Hematopoietic multipotent progenitor cell treated with erythropoietin and hydrocortisone succinate and interleukin-3 and kit ligand, for 4 days (in vitro differentiated cells): ENCODE measurements at regions not wholly inside any gene's neighbourhood (a gene's known extent, or its start where the extent isn't known, plus 50 kb on each side); places are given as distances from the start of the nearest gene placed in this dataset.
A peak's percentile ranks its signal among the peaks of the same experiment; 100 is the strongest.

Experiments used
- DNase-seq: peaks from one replicate; pipeline ENCODE4 v3.0.0-alpha.2; 2015

GRCh38 chr2:43127208-43127940 lies 99.0 kb downstream of the ZFP36L2 start:
- DNase-seq = peak; percentile 87

DNA sequence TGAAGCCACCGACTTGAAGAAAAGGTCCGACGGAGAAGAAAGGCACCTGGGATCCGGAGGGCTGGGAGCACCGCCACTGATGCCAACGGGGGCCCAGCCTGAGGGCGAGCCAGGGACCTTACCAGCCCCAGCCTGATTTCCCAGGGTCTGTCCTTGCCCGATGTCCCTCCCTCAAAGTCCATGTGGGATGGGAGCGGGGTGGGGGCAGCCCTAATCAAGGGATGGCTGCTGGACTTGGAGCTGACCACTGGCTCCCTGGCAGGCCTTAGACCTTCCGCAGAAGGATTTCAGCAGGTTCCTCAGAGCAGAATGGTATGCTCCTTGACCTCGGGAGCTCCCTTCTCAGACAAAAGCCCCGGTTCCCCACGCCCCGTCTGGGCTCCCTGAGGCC lies 99.6 kb downstream of the ZFP36L2 start:
- no peak for DNase-seq

DNA sequence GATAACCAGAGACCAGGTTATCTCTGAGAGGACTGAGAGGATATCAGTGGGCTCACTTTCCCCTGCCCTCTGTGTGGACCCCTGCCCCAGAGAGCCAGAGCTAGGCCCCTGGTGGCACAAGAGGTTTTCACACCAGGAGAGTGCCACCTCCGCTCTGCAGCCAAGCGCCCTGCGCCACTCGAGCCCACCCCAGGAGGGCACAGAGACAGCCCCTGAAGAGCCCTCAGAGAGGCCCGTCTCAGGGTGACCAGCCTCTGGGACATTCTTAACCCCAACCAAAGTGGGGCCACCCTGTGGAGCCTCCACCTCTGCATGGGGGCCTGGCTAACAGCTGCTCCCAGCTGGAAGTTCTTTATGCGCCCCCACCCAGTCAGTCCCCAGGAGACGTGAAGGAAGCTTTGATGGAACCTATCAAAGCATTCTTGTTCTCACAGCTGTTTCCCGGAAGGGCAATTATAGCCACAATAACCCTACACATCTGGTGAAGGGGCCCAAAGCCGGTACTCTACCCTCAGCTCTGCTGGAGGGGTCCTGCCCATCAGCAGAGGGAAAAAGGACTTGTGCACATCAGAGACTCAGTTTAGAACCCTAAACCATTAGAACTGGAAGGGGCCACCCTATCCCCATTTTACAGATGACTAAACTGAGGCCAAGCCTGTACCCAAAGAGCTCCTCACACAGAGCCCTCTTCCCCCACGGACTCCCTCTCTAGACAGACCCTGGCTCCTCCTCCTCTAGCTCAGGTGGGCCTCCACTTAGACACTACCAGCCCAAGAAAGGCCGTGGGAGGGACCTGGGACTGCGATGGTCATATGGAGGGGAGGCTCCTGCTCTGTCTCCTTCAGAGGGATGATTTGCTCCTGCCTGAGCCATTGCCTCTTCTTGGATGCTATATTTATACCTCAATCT lies 101.1 kb downstream of the ZFP36L2 start:
- no peak for DNase-seq

- DNase-seq = no peak
These were observed 101.7 kb downstream of the ZFP36L2 start for GRCh38 chr2:43124687-43125057.

GRCh38 chr2:43123981-43124686 lies 102.3 kb downstream of the ZFP36L2 start:
- DNase-seq = no peak

GRCh38 chr2:43123486-43123885 lies 102.9 kb downstream of the ZFP36L2 start:
- DNase-seq = no peak

DNA sequence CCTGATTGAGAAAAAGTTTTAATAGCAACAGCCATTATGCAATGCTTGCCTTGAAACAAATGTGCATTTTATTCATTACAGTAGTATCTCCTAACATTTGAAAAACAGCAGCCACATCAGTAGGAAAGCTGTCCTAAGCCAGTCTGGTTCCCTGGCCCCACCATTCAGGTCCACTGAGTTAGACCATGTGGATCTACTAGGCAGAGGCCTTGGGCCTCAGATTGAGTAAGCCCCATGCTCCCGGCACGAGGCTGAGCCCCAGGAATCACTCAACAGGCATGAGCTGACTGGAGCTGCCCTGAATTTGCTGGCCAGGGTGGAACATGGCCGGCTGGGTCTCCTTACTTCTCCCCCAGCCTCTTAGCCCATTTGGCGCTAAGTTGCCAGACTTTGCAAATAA lies 103.4 kb downstream of the ZFP36L2 start:
- no peak for DNase-seq

DNA sequence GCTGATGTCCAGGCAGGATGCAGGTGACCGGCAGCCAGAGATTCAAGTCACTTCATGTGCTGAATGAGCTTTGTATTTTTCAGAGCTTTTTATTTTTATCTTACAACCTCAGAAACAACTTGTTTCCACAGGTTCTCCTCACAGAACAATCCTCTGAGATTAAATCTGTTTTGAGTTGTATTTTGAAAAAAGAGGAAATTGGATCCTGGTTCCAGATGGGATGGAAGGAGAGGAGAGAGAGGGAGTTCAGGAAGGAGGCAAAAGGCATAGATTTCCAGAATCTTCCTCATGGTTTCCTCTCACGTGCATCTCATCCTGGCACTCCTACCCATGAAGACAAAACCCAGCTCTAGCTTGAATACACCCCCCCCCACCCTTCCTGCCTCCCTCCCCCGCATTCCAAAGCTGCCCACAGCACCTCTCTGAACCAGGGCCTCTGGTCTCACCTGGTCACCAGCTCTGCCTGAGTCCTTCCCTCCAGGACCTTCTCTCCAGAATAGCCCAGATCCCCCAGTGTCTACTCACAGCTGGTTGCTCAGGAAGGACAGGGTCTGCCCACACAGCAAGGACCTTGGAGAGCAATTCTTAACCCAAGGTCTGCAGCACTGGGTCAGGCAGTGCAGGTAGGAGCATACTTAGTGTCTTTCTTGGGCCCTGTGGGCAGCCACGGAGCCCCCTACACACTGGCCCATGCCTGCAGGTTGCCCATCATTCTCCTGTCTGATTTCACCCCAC lies 104.7 kb downstream of the ZFP36L2 start:
- DNase-seq = no peak

GRCh38 chr2:43119303-43119702 lies 107.1 kb downstream of the ZFP36L2 start:
- DNase-seq = no peak

DNA sequence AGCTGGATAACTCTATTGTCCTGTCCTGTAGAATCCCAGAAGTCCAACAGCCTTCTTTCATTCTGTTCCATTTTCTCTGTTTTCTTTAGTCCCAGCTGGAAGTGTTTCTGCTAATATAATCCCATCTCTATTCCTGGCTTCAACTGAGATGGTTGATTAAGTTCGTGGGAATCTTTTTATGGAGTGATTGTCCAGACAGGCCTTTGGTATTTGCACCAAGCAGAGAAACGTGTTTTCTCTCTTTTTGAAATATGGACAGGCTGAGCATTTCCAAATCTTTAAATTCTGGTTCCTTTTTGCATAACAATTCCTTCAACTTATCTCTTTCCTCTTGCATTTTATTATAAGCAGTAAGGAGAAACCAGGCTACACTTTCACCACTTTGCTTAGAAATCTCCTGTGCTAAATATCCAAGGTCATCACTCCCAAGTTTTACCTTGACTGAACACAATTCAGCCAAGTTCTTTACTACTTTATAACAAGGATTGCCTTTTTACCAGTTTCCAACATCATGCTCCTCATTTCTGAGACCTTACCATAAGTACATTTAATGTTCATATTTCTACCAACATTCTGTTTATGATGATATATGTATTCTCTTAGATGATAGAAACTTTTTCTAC lies 108.8 kb downstream of the ZFP36L2 start:
- DNase-seq = no peak

GRCh38 chr2:43116988-43117387 lies 109.4 kb downstream of the ZFP36L2 start:
- no peak for DNase-seq

- DNase-seq = peak; percentile 58
These were observed 110.5 kb downstream of the ZFP36L2 start for GRCh38 chr2:43115881-43116280.

DNA sequence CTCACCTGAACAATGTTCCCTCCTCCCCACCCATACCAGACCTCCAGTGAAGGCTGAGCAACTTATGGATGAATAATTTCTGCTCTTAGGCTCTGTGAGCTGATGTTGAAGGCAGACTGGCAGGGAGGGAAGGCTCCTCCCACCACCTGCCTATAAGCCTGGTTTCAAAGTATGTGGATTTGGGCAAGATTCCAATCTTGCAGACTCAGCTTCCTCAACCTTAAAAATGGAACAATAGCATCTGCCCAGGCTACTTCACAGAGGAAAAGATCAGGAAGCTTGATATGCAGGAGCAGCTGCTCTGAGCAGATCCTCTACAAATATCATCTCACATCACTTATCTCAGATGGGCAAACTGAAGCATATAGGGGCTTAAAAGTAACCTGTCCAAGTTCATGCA lies 112.2 kb downstream of the ZFP36L2 start:
- DNase-seq = peak; percentile 31

DNA sequence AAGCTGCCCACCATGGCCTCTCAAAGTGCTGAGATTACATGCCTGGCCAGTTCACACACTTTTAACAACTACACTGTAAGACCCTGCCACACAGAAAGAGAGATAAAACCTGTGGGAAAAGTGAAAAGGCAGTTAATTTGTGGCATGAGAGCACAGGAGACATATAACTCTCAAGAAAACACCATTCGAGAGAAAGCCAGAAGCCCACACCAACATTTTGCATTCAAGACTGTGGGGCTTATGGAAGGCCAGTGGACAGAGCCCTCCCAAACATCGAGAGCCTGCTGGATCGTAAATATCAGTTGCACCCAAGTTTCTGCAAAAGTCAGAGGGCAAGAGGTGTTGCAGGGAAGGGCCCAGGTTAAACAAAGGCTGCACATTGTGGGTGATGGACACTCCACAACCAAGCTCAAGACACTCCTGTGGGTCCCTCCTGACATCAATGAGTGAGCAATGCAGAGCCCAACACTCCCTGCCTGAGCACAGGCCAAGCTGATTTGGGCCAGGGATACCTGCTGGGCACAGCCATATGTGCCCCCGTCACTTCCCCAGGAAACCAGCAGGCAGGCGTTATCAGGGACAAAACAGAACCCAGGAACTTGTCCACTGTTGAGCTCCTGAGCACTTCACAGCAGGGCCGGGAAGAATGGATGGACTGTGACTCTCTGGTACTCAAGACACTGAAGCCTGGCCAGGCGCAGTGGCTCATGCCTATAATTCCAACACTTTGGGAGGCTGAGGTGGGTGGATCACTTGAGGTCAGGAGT lies 114.4 kb downstream of the ZFP36L2 start:
- no peak for DNase-seq

- DNase-seq = no peak
These were observed 115.9 kb downstream of the ZFP36L2 start for GRCh38 chr2:43110442-43110871.

DNA sequence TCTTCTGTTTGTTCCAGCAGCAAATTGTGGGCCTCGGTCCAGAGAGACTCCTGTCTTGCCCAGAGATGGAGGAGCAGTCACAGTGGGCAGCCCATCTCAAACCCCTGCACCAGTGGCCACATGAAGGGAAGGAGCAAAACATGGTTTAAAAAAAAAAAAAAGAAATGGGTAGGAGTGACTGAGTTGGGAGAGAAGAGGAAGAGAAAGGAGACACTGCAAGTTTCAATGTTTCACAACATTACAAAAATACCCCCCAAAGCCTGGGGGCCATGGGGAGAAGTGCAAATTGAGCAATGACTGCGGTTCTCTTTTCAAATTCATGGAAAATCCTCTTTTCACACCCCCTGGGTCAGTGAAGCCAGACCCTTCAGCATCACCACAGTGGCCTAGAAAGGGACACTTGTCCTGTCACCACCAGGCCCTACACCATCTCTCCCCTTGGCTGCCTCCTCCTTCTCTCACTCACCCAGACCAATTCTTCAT lies 117.1 kb downstream of the ZFP36L2 start:
- DNase-seq = peak; percentile 62

GRCh38 chr2:43107679-43108078 lies 118.7 kb downstream of the ZFP36L2 start:
- DNase-seq = peak; percentile 44

DNA sequence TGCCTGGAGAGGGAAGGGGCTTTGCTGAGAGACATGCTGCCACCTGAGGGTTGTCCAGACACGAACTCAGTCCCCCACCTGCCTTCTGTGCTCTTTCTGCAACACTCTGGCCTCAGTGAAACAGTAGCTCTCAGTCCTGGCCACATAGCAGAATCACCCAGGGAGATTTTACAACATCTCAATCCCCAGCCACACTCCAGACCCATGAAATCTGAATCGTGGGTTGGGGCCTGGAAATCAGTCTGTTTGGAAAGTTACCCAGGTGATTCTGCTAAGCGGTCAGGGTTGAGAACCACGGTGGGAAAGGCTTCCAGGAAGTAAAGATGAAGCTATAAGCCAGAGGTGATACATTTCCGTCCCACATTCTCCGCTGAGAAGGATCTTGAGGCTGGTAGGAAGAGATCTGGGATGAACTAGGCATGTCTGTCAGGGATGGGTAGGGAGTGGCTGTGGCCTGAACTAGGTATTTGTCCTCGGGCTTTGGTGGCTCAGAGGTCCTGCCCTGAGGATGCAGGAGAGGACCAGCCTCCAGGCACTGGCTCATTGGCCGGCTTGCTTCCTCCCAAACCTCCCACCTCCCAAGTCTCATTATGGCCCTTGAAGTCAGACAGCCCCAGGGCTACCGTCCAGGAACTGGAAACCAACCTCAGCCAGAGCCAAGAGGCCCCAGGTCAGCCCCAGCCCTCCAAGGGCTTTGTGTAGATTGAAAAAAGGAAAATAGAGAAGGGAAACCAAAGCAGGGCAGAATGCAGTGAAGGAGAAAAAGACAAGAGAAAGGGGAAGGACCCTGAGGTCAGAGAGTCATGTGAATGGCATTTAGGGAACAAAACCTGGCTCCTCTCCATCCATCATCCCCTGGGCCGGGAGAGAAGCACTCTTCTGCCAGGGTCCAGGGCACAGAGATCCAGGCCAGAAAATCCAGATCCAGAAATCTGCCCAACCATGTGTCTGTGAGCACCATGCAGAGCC lies 119.6 kb downstream of the ZFP36L2 start:
- peak; percentile 34 for DNase-seq

DNA sequence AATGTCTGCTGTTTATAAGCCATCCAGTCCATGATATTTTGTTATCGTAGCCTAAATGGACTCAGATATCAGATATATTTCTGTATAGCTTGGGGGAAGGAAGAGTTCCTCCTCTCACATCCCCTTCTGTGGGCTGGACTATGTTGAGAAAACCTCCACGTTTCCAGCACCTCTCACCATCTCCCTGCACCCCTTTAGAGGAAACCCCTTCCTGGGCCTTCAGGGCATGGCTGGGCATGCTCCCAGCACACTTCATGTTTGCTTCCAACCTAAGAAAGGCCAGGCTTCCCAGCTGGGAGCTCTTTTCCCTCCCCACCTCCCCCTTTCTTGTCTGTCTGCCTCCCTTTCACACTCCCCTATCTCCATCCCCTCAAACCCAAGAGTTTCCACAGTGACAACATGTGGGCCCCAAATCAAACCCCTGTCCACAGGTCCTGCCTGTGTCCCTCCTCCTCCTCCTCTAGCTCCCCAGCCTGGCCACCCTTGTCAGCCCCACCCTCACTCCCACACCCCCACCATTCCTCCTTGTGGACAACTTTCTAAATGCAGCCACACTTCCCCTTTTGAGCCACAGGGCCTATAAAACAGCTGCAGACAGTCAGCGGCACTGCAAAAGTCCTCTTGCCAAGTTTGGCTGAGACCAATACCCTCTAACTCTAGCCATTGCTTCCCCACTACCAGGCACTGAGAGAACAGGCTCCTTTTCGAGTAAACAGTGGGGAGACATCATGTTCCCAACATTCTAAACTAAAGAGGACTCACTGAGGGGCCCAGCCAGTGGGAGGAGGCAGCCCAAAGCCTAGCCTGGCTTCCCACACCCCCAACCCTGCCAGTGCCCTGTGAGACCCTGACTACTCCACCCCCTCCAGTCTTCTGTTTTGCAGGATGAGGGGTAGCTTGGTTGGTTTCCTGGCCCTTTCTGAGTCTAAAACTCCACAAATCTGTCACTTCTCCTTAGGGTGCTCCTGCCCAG lies 120.5 kb downstream of the ZFP36L2 start:
- DNase-seq = peak; percentile 94
